HepG2 (cell line): ENCODE measurements at regions not wholly inside any gene's neighbourhood (a gene's known extent, or its start where the extent isn't known, plus 50 kb on each side); places are given as distances from the start of the nearest gene placed in this dataset.

Experiments
- AHR ChIP-seq: IDR thresholded peaks from 2 replicates; pipeline ENCODE4 v1.6.1; 2018; ENCODE audit warnings: missing genetic modification reagents, missing compliant biosample characterization
- ARHGAP35 ChIP-seq: sonication (generic); formaldehyde crosslinking; IDR thresholded peaks from 2 replicates; pipeline ENCODE4 v1.9.0; 2022; ENCODE audit warnings: mild to moderate bottlenecking, inconsistent platforms, moderate library complexity, missing genetic modification reagents, borderline replicate concordance
- BCL6 ChIP-seq: IDR thresholded peaks from 2 replicates; pipeline ENCODE4 v1.6.1; 2016; ENCODE audit warnings: missing genetic modification reagents, missing compliant biosample characterization
- CHCHD3 ChIP-seq: sonication (generic); formaldehyde crosslinking; IDR thresholded peaks from 2 replicates; pipeline ENCODE4 v1.8.0; 2022; ENCODE audit warnings: mild to moderate bottlenecking, missing genetic modification reagents, moderate library complexity
- DR1 ChIP-seq: sonication (generic); formaldehyde crosslinking; IDR thresholded peaks from 2 replicates; pipeline ENCODE4 v1.8.0; 2021; ENCODE audit warnings: mild to moderate bottlenecking, missing genetic modification reagents, inconsistent platforms
- EP300 ChIP-seq, 3 experiments: sonication (generic) in 1 of 3; formaldehyde crosslinking in 1 of 3; IDR thresholded peaks; 2 replicates each; pipeline versions ENCODE4 v1.5.1 to v1.6.1; 2011 to 2020; ENCODE audit warnings: low read depth in 2 of 3, low read length in 2 of 3, borderline replicate concordance in 1 of 3, improper control_type of control experiment in 1 of 3, mild to moderate bottlenecking in 1 of 3, missing genetic modification reagents in 1 of 3, moderate library complexity in 1 of 3
- IRF2 ChIP-seq: IDR thresholded peaks from 2 replicates; pipeline ENCODE4 v1.6.1; 2018; ENCODE audit warnings: missing genetic modification reagents, missing compliant biosample characterization
- ISL2 ChIP-seq: sonication (generic); formaldehyde crosslinking; IDR thresholded peaks from 2 replicates; pipeline ENCODE4 v1.5.0; 2020; ENCODE audit warnings: missing genetic modification reagents
- POLR2AphosphoS5 ChIP-seq: IDR thresholded peaks from 2 replicates; pipeline ENCODE4 v1.6.1; 2012; ENCODE audit warnings: low read depth, low read length
- RFXANK ChIP-seq: IDR thresholded peaks from 2 replicates; pipeline ENCODE4 v1.6.1; 2016
- RFXAP ChIP-seq: sonication (generic); formaldehyde crosslinking; IDR thresholded peaks from 2 replicates; pipeline ENCODE4 v1.4.0; 2020; ENCODE audit warnings: missing genetic modification reagents, borderline replicate concordance
- SATB2 ChIP-seq: sonication (generic); formaldehyde crosslinking; IDR thresholded peaks from 2 replicates; pipeline ENCODE4 v1.5.0; 2020; ENCODE audit warnings: missing genetic modification reagents
- TAF1 ChIP-seq: sonication (generic); formaldehyde crosslinking; IDR thresholded peaks from 2 replicates; pipeline ENCODE4 v1.4.0; 2020; ENCODE audit warnings: missing genetic modification reagents
- TBX2 ChIP-seq: sonication (generic); formaldehyde crosslinking; IDR thresholded peaks from 2 replicates; pipeline ENCODE4 v1.5.0; 2020; ENCODE audit warnings: missing genetic modification reagents, mild to moderate bottlenecking, borderline replicate concordance
- TEAD3 ChIP-seq: optimal IDR thresholded peaks from 2 replicates; pipeline ENCODE3; 2016; ENCODE audit warnings: borderline replicate concordance
- ZNF274 ChIP-seq: sonication (generic); formaldehyde crosslinking; IDR thresholded peaks from 2 replicates; pipeline ENCODE4 v1.5.1; 2020; ENCODE audit warnings: mild to moderate bottlenecking, missing genetic modification reagents
- ZNF331 ChIP-seq: sonication (generic); formaldehyde crosslinking; IDR thresholded peaks from 2 replicates; pipeline ENCODE4 v1.4.0; 2020; ENCODE audit warnings: missing genetic modification reagents
- ZNF614 ChIP-seq: IDR thresholded peaks from 2 replicates; pipeline ENCODE4 v1.6.1; 2018; ENCODE audit warnings: missing biosample characterization, missing genetic modification reagents, inconsistent platforms, borderline replicate concordance
- ZNF879 ChIP-seq: sonication (generic); formaldehyde crosslinking; IDR thresholded peaks from 2 replicates; pipeline ENCODE4 v1.8.1; 2023; ENCODE audit warnings: missing genetic modification reagents
- TF ChIP-seq, protein P1 (sequence below): IDR thresholded peaks from 2 replicates; pipeline ENCODE4 v1.6.1; 2016; ENCODE audit warnings: control low read depth
- TF ChIP-seq, protein P2 (sequence below): IDR thresholded peaks from 2 replicates; pipeline ENCODE4 v1.6.1; 2016; ENCODE audit warnings: missing biosample characterization, missing genetic modification reagents, low read depth
- TF ChIP-seq, protein P3 (sequence below), 2 experiments: sonication (generic) in 1 of 2; formaldehyde crosslinking in 1 of 2; IDR thresholded peaks; 2 replicates each; pipeline versions ENCODE4 v1.5.1 to v1.6.1; 2011 to 2020; ENCODE audit warnings: borderline replicate concordance in 1 of 2, low read depth in 1 of 2, low read length in 1 of 2, mild to moderate bottlenecking in 1 of 2, missing genetic modification reagents in 1 of 2, moderate library complexity in 1 of 2
- TF ChIP-seq, protein P4 (sequence below): IDR thresholded peaks from 2 replicates; pipeline ENCODE4 v1.6.1; 2016; ENCODE audit warnings: mild to moderate bottlenecking, missing biosample characterization, missing genetic modification reagents
- TF ChIP-seq, protein P5 (sequence below): sonication (generic); formaldehyde crosslinking; IDR thresholded peaks from 2 replicates; pipeline ENCODE4 v1.5.0; 2020; ENCODE audit warnings: mild to moderate bottlenecking, missing genetic modification reagents

DNA sequence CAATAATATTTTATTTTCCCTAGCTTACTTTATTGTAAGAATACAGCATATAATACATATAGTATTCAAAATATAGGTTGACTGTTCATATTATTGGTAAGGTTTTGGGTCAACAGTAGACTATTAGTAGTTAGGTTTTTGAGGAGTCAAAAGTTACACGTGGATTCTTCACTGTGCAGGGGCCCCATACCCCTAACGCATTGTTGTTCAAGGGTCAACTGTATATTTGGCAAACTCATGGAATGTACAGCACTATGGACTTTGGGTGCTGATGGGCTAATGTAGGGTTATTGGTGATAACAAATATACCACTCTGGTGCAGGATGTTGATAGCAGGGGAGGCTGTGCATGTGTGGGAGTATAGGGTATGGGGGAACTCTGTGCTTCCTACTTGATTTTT is 397.2 kb downstream of the BCKDHB start (continued):
- TF ChIP-seq DR1, result no peak
- TF ChIP-seq, protein P1, sequence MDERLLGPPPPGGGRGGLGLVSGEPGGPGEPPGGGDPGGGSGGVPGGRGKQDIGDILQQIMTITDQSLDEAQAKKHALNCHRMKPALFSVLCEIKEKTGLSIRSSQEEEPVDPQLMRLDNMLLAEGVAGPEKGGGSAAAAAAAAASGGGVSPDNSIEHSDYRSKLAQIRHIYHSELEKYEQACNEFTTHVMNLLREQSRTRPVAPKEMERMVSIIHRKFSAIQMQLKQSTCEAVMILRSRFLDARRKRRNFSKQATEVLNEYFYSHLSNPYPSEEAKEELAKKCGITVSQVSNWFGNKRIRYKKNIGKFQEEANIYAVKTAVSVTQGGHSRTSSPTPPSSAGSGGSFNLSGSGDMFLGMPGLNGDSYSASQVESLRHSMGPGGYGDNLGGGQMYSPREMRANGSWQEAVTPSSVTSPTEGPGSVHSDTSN (CRISPR knock-in tag), result no peak
- TF ChIP-seq POLR2AphosphoS5, result no peak
- TF ChIP-seq CHCHD3, result no peak
- peak; percentile 73; the same call in 1 of the 2 replicates for TF ChIP-seq ZNF331 (CRISPR knock-in tag)
- TF ChIP-seq BCL6, result 0 out of 2 replicates have a peak, but pooled peaks have one; percentile 25
- TF ChIP-seq, protein P2, sequence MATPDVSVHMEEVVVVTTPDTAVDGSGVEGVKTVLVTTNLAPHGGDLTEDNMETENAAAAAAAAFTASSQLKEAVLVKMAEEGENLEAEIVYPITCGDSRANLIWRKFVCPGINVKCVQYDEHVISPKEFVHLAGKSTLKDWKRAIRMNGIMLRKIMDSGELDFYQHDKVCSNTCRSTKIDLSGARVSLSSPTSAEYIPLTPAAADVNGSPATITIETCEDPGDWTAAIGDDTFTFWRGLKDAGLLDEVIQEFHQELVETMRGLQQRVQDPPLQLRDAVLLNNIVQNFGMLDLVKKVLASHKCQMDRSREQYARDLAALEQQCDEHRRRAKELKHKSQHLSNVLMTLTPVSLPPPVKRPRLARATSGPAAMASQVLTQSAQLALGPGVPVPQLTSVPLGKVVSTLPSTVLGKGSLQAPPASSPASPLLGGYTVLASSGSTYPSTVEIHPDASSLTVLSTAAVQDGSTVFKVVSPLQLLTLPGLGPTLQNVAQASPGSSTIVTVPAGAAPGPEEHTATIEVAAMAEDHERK (CRISPR knock-in tag), result no peak
- TF ChIP-seq ZNF274 (CRISPR knock-in tag), result no peak
- no peak for TF ChIP-seq RFXANK (CRISPR knock-in tag)
- TF ChIP-seq ISL2, result peak; percentile 67; the same call in 1 of the 2 replicates
- TF ChIP-seq ZNF879 (CRISPR knock-in tag), result no peak
- TF ChIP-seq, protein P3, sequence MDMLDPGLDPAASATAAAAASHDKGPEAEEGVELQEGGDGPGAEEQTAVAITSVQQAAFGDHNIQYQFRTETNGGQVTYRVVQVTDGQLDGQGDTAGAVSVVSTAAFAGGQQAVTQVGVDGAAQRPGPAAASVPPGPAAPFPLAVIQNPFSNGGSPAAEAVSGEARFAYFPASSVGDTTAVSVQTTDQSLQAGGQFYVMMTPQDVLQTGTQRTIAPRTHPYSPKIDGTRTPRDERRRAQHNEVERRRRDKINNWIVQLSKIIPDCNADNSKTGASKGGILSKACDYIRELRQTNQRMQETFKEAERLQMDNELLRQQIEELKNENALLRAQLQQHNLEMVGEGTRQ (IDR thresholded peaks at IDR 0.05; ENCODE audit: low read depth, low read length), result no peak
- TF ChIP-seq, protein P3 (CRISPR knock-in tag; IDR thresholded peaks at IDR 0.05; ENCODE audit: borderline replicate concordance), result no peak
- TF ChIP-seq, protein P4, sequence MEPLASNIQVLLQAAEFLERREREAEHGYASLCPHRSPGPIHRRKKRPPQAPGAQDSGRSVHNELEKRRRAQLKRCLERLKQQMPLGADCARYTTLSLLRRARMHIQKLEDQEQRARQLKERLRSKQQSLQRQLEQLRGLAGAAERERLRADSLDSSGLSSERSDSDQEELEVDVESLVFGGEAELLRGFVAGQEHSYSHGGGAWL (CRISPR knock-in tag), result no peak
- no peak for TF ChIP-seq AHR (CRISPR knock-in tag)
- no peak for TF ChIP-seq TAF1
- TF ChIP-seq TBX2 (CRISPR knock-in tag), result peak; percentile 51; the same call in 1 of the 2 replicates
- no peak for TF ChIP-seq ARHGAP35 (CRISPR knock-in tag)
- TF ChIP-seq TEAD3 (CRISPR knock-in tag), result peak; percentile 94
- TF ChIP-seq, protein P5, sequence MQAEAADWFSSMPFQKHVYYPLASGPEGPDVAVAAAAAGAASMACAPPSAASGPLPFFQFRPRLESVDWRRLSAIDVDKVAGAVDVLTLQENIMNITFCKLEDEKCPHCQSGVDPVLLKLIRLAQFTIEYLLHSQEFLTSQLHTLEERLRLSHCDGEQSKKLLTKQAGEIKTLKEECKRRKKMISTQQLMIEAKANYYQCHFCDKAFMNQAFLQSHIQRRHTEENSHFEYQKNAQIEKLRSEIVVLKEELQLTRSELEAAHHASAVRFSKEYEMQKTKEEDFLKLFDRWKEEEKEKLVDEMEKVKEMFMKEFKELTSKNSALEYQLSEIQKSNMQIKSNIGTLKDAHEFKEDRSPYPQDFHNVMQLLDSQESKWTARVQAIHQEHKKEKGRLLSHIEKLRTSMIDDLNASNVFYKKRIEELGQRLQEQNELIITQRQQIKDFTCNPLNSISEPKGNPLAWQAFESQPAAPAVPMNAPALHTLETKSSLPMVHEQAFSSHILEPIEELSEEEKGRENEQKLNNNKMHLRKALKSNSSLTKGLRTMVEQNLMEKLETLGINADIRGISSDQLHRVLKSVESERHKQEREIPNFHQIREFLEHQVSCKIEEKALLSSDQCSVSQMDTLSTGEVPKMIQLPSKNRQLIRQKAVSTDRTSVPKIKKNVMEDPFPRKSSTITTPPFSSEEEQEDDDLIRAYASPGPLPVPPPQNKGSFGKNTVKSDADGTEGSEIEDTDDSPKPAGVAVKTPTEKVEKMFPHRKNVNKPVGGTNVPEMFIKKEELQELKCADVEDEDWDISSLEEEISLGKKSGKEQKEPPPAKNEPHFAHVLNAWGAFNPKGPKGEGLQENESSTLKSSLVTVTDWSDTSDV, result no peak
- TF ChIP-seq RFXAP, result no peak
- TF ChIP-seq SATB2 (CRISPR knock-in tag), result no peak
- TF ChIP-seq EP300 (IDR thresholded peaks at IDR 0.05; ENCODE audit: low read depth in 2 of 2, low read length in 2 of 2), result peak; percentile 46 to 82; a peak in 3 of 4 replicates
- no peak for TF ChIP-seq EP300 (CRISPR knock-in tag; IDR thresholded peaks at IDR 0.05; ENCODE audit: borderline replicate concordance)
- TF ChIP-seq IRF2, result no peak
- TF ChIP-seq ZNF614 (CRISPR knock-in tag), result peak; percentile 79; the same call in 1 of the 2 replicates
